Choroid plexus epithelial cell (primary cell): ENCODE measurements at regions not wholly inside any gene's neighbourhood (a gene's known extent, or its start where the extent isn't known, plus 50 kb on each side); places are given as distances from the start of the nearest gene placed in this dataset.

Source experiments
- DNase-seq: peaks from one replicate; pipeline ENCODE4 v3.0.0-alpha.2; 2010; ENCODE audit warnings: low read depth
- H3K4me3 ChIP-seq: 2 replicates; pipeline ENCODE4 v1.5.1; 2011; ENCODE audit warnings: low read depth, mild to moderate bottlenecking, control low read depth, low read length, moderate library complexity
- TF ChIP-seq, protein P1 (sequence below): conservative IDR thresholded peaks from 2 replicates; pipeline ENCODE4 v1.5.1; 2011; ENCODE audit warnings: low read depth, mild to moderate bottlenecking, control low read depth, inconsistent platforms, low read length, moderate library complexity

DNA sequence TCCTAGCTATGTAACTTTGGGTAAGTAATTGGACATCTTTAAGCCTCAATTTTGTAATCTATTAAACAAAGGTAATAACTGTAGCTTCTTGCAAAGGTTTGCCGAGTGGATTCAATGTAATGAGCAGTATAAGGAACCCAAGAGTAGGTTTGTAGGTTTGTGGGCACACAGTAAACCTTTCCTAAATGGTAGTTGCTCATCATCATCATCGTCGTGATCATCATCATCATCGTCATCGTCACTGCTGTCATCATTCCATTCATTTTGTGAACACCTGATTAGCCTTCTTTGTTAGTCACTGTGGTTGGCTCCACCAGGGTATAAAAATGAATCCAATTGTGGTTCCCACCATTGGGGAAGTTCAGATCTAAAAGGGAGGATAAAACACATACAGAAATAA lies 223.1 kb upstream of the KIRREL3 start:
- TF ChIP-seq, protein P1, sequence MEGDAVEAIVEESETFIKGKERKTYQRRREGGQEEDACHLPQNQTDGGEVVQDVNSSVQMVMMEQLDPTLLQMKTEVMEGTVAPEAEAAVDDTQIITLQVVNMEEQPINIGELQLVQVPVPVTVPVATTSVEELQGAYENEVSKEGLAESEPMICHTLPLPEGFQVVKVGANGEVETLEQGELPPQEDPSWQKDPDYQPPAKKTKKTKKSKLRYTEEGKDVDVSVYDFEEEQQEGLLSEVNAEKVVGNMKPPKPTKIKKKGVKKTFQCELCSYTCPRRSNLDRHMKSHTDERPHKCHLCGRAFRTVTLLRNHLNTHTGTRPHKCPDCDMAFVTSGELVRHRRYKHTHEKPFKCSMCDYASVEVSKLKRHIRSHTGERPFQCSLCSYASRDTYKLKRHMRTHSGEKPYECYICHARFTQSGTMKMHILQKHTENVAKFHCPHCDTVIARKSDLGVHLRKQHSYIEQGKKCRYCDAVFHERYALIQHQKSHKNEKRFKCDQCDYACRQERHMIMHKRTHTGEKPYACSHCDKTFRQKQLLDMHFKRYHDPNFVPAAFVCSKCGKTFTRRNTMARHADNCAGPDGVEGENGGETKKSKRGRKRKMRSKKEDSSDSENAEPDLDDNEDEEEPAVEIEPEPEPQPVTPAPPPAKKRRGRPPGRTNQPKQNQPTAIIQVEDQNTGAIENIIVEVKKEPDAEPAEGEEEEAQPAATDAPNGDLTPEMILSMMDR = no peak
- no peak overlapping the region for H3K4me3 ChIP-seq
- no peak for DNase-seq

DNA sequence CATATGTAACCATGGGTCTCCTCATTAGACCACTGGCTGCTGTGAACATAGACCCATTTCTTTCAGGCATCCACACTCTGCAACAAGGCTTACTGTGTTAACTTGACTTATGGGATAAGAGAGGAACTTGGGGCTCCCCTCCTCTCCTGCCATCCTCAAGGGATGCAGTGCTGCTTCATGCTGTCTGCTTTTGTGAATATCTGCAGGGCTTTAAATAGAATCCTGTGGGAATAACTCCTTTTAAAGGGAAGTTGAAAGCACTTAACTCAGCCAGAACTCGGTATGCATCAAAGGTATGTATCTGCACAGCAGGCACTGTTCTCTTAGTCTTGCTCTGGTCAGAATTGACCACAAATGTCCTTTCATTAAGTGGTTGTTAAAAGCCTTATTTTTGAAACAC lies 222.5 kb upstream of the KIRREL3 start:
- TF ChIP-seq, protein P1 = no peak
- no peak for DNase-seq

DNA sequence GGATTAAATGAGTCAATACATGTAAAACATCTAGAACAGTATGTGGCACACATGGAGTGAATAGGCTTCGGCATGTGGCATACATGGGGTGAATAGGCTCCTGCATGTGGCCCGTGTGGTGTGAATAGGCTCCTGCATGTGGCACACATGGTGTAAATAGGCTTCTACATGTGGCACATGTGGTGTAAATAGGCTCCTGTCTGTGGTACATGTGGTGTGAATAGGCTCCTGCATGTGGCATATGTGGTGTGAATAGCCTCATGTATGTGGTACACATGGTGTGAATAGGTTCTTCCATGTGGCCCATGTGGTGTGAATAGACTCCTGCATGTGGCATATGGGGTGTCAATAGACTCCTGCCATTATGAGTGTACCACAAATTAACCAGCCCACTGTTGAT lies 219.1 kb upstream of the KIRREL3 start:
- no peak overlapping the region for H3K4me3 ChIP-seq
- no peak for DNase-seq
- TF ChIP-seq, protein P1 = no peak

More for the DNA sequence above, 222.5 kb upstream of the KIRREL3 start:
- no peak overlapping the region for H3K4me3 ChIP-seq

DNA sequence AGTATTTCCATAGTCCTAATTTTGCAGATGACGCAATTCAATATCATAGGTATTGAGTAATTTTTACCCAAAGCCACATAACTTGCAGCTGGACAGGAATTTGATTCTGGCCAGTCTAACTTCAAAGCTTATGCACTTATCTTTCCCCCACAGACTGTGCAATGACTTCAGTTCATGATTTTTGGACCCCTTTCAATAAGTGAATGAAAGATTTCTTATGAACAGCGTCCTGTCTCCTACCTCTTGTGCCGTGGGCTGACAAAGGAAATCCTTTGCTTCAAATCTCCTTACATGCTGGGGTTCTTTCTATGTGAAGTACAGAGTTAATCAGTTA lies 217.7 kb upstream of the KIRREL3 start:
- H3K4me3 ChIP-seq = no peak overlapping the region
- TF ChIP-seq, protein P1 = no peak
- no peak for DNase-seq

DNA sequence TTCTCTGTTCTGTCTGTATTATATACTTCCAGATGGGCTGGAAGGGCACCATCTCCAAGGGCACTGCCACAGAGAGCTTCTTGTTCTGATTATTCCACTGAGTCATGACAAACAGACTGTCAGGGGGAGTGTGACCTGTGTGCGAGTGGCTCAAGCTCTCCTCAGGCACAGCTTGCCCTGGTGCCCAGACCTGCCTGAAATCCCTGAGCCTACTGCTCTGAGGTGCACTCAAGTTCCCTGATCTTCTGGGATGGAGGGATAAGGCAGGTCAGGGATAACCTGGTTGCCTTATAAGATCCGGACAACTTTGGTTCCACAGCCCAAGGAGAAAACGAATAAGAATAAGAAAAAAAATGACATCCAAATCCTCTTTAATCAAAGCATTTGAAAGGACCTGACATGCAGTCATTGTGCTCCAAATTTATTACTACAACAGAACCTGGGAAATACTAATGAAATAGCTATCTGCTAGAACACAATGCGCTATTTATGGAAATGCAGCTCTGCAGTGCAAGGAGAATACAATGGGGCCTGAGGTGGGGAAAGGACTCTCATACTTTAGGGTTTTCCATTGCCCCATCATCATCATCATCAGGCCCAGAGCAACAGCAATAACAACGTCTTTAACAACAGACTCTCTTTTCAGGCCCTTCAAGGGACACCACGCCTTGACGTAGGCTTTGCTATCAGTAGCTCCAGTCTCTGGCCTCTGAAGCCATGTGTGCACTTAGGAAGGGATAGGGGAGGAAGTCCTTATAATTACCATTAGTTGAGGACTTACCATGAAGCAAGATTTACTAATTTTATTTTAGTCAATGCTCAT lies 217.1 kb upstream of the KIRREL3 start:
- no peak overlapping the region for H3K4me3 ChIP-seq
- TF ChIP-seq, protein P1 = no peak
- DNase-seq = no peak

DNA sequence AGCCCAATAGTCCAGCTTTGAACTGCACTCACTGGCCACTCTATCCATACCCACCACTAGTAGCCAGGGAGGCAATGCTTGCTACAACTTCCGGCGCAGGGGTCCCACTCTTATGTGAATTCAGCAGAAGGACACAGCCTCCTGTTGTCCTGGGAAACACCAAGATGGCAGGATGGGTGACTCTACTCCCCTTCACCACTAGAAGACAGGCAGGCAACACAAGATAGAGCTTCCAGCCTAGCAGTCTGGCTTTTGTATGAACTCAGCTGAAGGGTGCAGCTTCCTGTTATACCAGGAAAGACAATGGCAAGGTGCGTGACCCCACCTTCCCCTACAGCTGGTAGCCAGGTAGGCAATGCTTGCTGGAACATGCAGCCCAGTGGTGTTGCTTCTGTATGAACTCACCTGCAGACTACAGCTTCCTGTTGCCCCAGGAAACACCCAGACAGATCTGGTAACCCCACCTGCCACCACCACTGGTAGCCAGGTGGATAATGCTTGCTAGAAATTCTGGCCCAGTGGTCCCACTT lies 205.2 kb upstream of the KIRREL3 start:
- TF ChIP-seq, protein P1 = no peak
- DNase-seq = no peak
- H3K4me3 ChIP-seq = no peak overlapping the region

DNA sequence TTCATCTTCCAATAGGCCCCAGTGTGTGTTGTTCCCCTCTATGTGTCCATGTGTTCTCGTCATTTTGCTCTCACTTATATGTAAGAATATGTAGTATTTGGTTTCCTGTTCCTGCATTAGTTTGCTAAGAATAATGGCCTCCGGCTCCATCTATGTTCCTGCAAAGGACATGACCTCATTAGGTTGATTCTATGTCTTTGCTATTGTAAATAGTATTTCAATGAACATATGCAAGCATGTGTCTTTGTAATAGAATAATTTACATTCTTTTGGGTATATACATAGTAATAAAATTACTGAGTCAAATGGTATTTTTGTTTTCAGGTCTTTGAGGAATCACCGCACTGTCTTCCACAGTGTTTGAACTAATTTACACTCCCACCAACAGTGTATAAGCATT lies 202.9 kb upstream of the KIRREL3 start:
- TF ChIP-seq, protein P1 = no peak
- DNase-seq = no peak

More for the DNA sequence above, 202.9 kb upstream of the KIRREL3 start:
- no peak overlapping the region for H3K4me3 ChIP-seq
